ENCODE measurements at regions not wholly inside any gene's neighbourhood (a gene's known extent, or its start where the extent isn't known, plus 50 kb on each side); places are given as distances from the start of the nearest gene placed in this dataset.

- FAIRE-seq (no peak), DNase-seq (ENCODE audit: low read depth) (no peak)
- Histone ChIP-seq H3K27me3 (ENCODE audit: control insufficient read depth, insufficient read depth, low read length) (no peaks in the 10 kb centered on the region), H3K4me3 (ENCODE audit: low read depth, low read length) (no peak overlapping the region), H3K36me3 (ENCODE audit: control insufficient read depth, insufficient read depth, low read length) (no peaks in the 10 kb centered on the region)
- TF ChIP-seq, protein P1, sequence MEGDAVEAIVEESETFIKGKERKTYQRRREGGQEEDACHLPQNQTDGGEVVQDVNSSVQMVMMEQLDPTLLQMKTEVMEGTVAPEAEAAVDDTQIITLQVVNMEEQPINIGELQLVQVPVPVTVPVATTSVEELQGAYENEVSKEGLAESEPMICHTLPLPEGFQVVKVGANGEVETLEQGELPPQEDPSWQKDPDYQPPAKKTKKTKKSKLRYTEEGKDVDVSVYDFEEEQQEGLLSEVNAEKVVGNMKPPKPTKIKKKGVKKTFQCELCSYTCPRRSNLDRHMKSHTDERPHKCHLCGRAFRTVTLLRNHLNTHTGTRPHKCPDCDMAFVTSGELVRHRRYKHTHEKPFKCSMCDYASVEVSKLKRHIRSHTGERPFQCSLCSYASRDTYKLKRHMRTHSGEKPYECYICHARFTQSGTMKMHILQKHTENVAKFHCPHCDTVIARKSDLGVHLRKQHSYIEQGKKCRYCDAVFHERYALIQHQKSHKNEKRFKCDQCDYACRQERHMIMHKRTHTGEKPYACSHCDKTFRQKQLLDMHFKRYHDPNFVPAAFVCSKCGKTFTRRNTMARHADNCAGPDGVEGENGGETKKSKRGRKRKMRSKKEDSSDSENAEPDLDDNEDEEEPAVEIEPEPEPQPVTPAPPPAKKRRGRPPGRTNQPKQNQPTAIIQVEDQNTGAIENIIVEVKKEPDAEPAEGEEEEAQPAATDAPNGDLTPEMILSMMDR (IDR thresholded peaks at IDR 0.05; ENCODE audit: insufficient read depth, low read length, severe bottlenecking): no peak
These were observed 829.2 kb upstream of the ACVR2A start for GRCh38 chr2:147015591-147015990.

DNA sequence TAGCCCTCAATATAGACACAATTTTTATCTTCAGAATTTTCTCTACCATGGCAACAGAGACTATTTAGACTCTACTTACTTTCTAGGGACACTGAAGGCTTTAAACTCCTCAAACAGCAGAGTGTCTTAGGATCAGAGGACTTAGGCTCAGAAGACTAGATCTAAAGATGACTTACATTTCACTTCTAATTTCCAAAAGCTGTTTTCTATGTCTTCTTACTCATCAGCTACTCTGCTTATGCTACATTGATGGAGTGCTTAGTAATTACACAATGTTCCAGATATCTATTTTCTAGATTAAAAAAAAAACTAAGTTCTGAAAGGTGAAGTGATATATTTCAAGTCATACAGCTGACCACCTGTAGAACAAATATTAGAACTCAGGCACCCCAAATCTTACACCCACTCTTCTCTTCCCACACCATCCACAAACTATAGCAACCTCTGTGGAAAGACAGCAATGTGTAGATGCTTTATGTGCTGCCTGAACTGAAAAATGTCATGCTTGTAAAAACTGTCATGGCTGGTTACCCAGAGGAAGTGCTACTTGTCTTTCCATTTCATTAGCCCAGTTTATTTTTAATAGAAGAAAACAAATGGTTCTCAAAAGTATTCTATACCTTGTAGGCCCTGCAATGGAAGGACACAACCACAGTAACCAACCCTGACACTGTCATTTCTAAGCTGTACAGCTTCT lies 831.0 kb upstream of the ACVR2A start:
- Histone ChIP-seq H3K36me3 (ENCODE audit: control insufficient read depth, insufficient read depth, low read length) (no peaks in the 10 kb centered on the region), H3K4me3 (ENCODE audit: low read depth, low read length) (no peak overlapping the region), H3K27me3 (ENCODE audit: control insufficient read depth, insufficient read depth, low read length) (no peaks in the 10 kb centered on the region)
- DNase-seq (ENCODE audit: low read depth) (no peak), FAIRE-seq (no peak)
- TF ChIP-seq, protein P1 (IDR thresholded peaks at IDR 0.05; ENCODE audit: insufficient read depth, low read length, severe bottlenecking): no peak

GRCh38 chr2:147008481-147008880 lies 836.3 kb upstream of the ACVR2A start:
- Histone ChIP-seq H3K36me3 (ENCODE audit: control insufficient read depth, insufficient read depth, low read length) (no peaks in the 10 kb centered on the region), H3K4me3 (ENCODE audit: low read depth, low read length) (no peak overlapping the region), H3K27me3 (ENCODE audit: control insufficient read depth, insufficient read depth, low read length) (no peaks in the 10 kb centered on the region)
- DNase-seq (ENCODE audit: low read depth) (peak; percentile 44), FAIRE-seq (no peak)
- TF ChIP-seq, protein P1 (IDR thresholded peaks at IDR 0.05; ENCODE audit: insufficient read depth, low read length, severe bottlenecking): no peak

- no peak for DNase-seq (ENCODE audit: low read depth)
- Histone ChIP-seq H3K36me3 (ENCODE audit: control insufficient read depth, insufficient read depth, low read length) (no peaks in the 10 kb centered on the region), H3K27me3 (ENCODE audit: control insufficient read depth, insufficient read depth, low read length) (no peaks in the 10 kb centered on the region), H3K4me3 (ENCODE audit: low read depth, low read length) (no peak overlapping the region)
- no peak for FAIRE-seq
- TF ChIP-seq, protein P1 (IDR thresholded peaks at IDR 0.05; ENCODE audit: insufficient read depth, low read length, severe bottlenecking): no peak
These were observed 838.1 kb upstream of the ACVR2A start for GRCh38 chr2:147006736-147007141.

- Histone ChIP-seq H3K4me3 (ENCODE audit: low read depth, low read length) (no peak overlapping the region), H3K36me3 (ENCODE audit: control insufficient read depth, insufficient read depth, low read length) (no peaks in the 10 kb centered on the region), H3K27me3 (ENCODE audit: control insufficient read depth, insufficient read depth, low read length) (no peaks in the 10 kb centered on the region)
- FAIRE-seq (no peak), DNase-seq (ENCODE audit: low read depth) (no peak)
- TF ChIP-seq, protein P1 (IDR thresholded peaks at IDR 0.05; ENCODE audit: insufficient read depth, low read length, severe bottlenecking): no peak
These were observed 841.7 kb upstream of the ACVR2A start for GRCh38 chr2:147003081-147003480.

DNA sequence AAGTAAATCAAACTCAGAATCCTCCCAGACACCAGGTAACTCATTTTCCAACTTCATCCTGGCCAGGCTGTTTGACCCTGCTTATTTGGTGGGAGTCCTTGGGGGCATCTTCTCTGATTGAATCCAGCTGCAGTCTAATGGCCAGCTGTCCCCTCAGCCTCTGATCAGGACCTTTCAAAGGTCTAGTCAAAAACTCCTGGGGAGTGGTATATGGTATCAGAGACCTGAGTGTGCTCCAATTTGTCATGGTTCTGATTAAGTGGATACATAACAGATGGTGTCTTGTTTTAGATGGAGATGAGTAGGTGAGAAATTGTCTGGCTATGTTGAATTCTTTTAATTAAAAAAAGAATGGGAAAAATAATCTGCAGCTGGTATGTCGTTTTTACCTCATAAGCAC lies 842.6 kb upstream of the ACVR2A start:
- FAIRE-seq (no peak), DNase-seq (ENCODE audit: low read depth) (no peak)
- Histone ChIP-seq H3K36me3 (ENCODE audit: control insufficient read depth, insufficient read depth, low read length) (no peaks in the 10 kb centered on the region), H3K27me3 (ENCODE audit: control insufficient read depth, insufficient read depth, low read length) (no peaks in the 10 kb centered on the region), H3K4me3 (ENCODE audit: low read depth, low read length) (no peak overlapping the region)
- TF ChIP-seq, protein P1 (IDR thresholded peaks at IDR 0.05; ENCODE audit: insufficient read depth, low read length, severe bottlenecking): no peak

Data from bronchial epithelial cell (primary cell).